ENCODE measurements at regions not wholly inside any gene's neighbourhood (a gene's known extent, or its start where the extent isn't known, plus 50 kb on each side); places are given as distances from the start of the nearest gene placed in this dataset.

- TF ChIP-seq CTCF (IDR thresholded peaks at IDR 0.05) (no peak), ZFX (IDR thresholded peaks at IDR 0.05; ENCODE audit: borderline replicate concordance) (no peak)
Measured at GRCh38 chr2:199690225-199690624, 160.8 kb downstream of the FTCDNL1 start.
